Upper lobe of right lung (tissue), 1 donor: ENCODE measurements at regions not wholly inside any gene's neighbourhood (a gene's known extent, or its start where the extent isn't known, plus 50 kb on each side); places are given as distances from the start of the nearest gene placed in this dataset.

Experiments
- ATAC-seq: fragments of 200-7000 bp; cut with Tn5 transposase; one replicate; pipeline ENCODE4 v1.9.1; 2020; ENCODE audit warnings: mild to moderate bottlenecking, moderate library complexity
- DNase-seq: peaks from one replicate; pipeline ENCODE4 v3.0.0-alpha.2; 2020
- H3K27ac ChIP-seq: fragments of 200-600 bp; one replicate; pipeline ENCODE4 v1.8.0; 2022
- H3K27me3 ChIP-seq: fragments of 200-600 bp; one replicate; pipeline ENCODE4 v1.8.0; 2022; ENCODE audit warnings: mild to moderate bottlenecking
- H3K36me3 ChIP-seq: fragments of 200-600 bp; one replicate; pipeline ENCODE4 v1.8.0; 2022
- H3K4me1 ChIP-seq: fragments of 200-600 bp; one replicate; pipeline ENCODE4 v1.8.0; 2022
- H3K4me3 ChIP-seq: fragments of 200-600 bp; one replicate; pipeline ENCODE4 v1.8.0; 2022; ENCODE audit warnings: mild to moderate bottlenecking
- H3K9me3 ChIP-seq: fragments of 200-600 bp; one replicate; pipeline ENCODE4 v1.8.0; 2022
- intact Hi-C: fragments of 100-400 bp; cut with DNase I; formaldehyde crosslinking; loops from one replicate; pipeline ENCODE4 v1.11.0; 2022
- TF ChIP-seq, protein P1 (sequence below): fragments of 200-600 bp; IDR thresholded peaks from one replicate; pipeline ENCODE4 v1.8.0; 2022; ENCODE audit warnings: antibody characterized with exemption
- donor health status: DM: no; HTN: yes; CAD: no; lungs with severe emphysema.

- ATAC-seq = no peak
- Histone ChIP-seq H3K4me1 (no peaks in the 10 kb centered on the region), H3K27me3 (no peaks in the 10 kb centered on the region)
These were observed 105.9 kb upstream of the ARHGAP20 start for GRCh38 chr11:110818032-110818687.

DNA sequence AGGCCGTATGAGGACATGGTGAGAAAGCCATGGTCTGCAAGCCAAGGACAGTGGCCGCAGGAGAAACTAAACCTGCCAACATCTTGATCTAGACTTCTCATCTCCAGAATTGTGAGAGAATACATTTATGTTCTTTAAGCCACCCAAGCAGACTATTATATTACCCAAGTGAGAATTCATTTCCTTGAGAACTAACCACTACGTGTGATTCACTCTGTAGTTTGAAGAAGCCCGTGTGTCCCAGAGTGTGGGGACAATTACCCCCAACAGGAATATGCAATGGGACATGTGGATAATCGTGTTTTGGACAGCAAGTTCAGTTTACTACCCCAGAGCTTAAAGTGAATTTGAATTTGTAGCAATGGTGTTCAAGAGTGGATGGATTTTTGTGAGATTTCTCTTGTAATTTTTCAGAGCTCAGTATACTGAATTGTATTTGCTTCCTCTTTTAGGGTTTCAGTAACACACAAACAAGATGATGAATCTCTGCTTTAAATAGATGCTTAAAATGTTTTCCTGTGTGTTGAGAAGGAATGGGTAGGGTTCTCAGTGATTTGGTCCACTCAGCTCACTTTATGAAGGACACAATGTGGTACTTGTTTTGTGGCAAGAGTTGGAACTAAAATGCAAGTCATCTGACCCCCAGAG lies 100.0 kb upstream of the ARHGAP20 start:
- Histone ChIP-seq H3K27ac (no peak overlapping the region), H3K4me1 (no peaks in the 10 kb centered on the region), H3K27me3 (no peaks in the 10 kb centered on the region), H3K36me3 (no peaks in the 10 kb centered on the region), H3K9me3 (no peaks in the 10 kb centered on the region), H3K4me3 (no peak overlapping the region)
- TF ChIP-seq, protein P1, sequence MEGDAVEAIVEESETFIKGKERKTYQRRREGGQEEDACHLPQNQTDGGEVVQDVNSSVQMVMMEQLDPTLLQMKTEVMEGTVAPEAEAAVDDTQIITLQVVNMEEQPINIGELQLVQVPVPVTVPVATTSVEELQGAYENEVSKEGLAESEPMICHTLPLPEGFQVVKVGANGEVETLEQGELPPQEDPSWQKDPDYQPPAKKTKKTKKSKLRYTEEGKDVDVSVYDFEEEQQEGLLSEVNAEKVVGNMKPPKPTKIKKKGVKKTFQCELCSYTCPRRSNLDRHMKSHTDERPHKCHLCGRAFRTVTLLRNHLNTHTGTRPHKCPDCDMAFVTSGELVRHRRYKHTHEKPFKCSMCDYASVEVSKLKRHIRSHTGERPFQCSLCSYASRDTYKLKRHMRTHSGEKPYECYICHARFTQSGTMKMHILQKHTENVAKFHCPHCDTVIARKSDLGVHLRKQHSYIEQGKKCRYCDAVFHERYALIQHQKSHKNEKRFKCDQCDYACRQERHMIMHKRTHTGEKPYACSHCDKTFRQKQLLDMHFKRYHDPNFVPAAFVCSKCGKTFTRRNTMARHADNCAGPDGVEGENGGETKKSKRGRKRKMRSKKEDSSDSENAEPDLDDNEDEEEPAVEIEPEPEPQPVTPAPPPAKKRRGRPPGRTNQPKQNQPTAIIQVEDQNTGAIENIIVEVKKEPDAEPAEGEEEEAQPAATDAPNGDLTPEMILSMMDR = no peak
- intact Hi-C loops = no loop called here
- DNase-seq (no peak), ATAC-seq (no peak)

More at GRCh38 chr11:110818032-110818687, 105.9 kb upstream of the ARHGAP20 start:
- H3K27ac ChIP-seq = no peak overlapping the region
- H3K9me3 ChIP-seq = no peaks in the 10 kb centered on the region
- H3K36me3 ChIP-seq = no peaks in the 10 kb centered on the region
- DNase-seq = no peak
- no peak overlapping the region for H3K4me3 ChIP-seq
- TF ChIP-seq, protein P1 = no peak
- intact Hi-C loops = no loop called here

DNA sequence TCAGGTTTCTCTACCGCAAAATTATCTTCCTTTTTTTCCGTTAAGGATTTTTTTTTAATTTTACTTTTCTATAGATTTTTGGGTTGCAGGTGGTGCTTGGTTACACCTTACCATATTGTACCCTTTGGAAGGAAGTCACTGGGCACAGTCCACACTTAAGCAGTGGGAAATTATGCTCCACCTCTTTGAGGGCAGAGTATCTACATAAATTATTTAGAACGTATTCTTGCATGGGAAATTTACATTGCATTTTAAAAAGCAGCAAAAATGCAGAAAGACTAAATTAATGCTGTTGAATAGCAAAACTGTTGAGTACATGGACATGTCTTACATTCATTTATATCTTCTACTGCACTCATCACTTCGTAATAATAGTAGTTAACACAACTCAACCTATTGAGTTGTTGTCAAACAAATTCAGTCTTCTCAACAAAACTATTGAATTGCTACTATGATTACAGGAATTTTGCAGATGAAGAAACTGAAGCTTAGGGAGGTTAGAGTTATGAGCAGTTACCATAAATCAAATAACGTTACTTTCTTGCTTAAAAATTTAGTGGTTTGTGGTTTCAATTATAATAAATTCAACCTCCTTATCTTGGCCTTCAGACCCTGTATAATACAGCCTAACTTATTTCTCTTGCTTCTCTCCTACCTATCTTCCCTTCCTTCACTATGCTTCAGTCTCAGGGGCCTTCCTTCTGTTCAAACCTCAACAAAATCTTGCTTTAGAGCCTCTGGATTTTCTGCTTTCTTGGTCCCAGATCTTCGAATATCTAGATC lies 97.4 kb upstream of the ARHGAP20 start:
- TF ChIP-seq, protein P1 = no peak
- H3K9me3 ChIP-seq = no peaks in the 10 kb centered on the region
- H3K4me3 ChIP-seq = no peak overlapping the region
- no peak for ATAC-seq
- no peaks in the 10 kb centered on the region for H3K4me1 ChIP-seq
- intact Hi-C loops = no loop called here
- DNase-seq = no peak
- H3K27me3 ChIP-seq = no peaks in the 10 kb centered on the region
- H3K36me3 ChIP-seq = no peaks in the 10 kb centered on the region
- no peak overlapping the region for H3K27ac ChIP-seq

GRCh38 chr11:110808248-110808647 lies 96.0 kb upstream of the ARHGAP20 start:
- H3K36me3 ChIP-seq = no peaks in the 10 kb centered on the region
- peak; percentile 64 for ATAC-seq
- H3K27ac ChIP-seq = no peak overlapping the region
- no peaks in the 10 kb centered on the region for H3K27me3 ChIP-seq
- intact Hi-C loops = no loop called here
- H3K9me3 ChIP-seq = no peaks in the 10 kb centered on the region
- TF ChIP-seq, protein P1 = no peak
- no peaks in the 10 kb centered on the region for H3K4me1 ChIP-seq
- no peak for DNase-seq
- no peak overlapping the region for H3K4me3 ChIP-seq

GRCh38 chr11:110807801-110808200 lies 95.6 kb upstream of the ARHGAP20 start:
- ATAC-seq (no peak), DNase-seq (no peak)
- TF ChIP-seq, protein P1 = no peak
- Histone ChIP-seq H3K9me3 (no peaks in the 10 kb centered on the region), H3K27me3 (no peaks in the 10 kb centered on the region), H3K27ac (no peak overlapping the region), H3K4me3 (no peak overlapping the region), H3K36me3 (no peaks in the 10 kb centered on the region), H3K4me1 (no peaks in the 10 kb centered on the region)
- intact Hi-C loops = no loop called here
